Epithelial cell of esophagus (primary cell): ENCODE measurements at regions not wholly inside any gene's neighbourhood (a gene's known extent, or its start where the extent isn't known, plus 50 kb on each side); places are given as distances from the start of the nearest gene placed in this dataset.

ENCODE experiments used
- DNase-seq: peaks from one replicate; pipeline ENCODE4 v3.0.0; 2010; ENCODE audit warnings: low read depth
- H3K4me3 ChIP-seq: 2 replicates; pipeline ENCODE4 v1.5.1; 2011; ENCODE audit warnings: mild to moderate bottlenecking, low read length, control low read depth
- TF ChIP-seq, protein P1 (sequence below): IDR thresholded peaks from 2 replicates; pipeline ENCODE4 v1.5.1; 2011; ENCODE audit warnings: low read depth, mild to moderate bottlenecking, low read length, control low read depth, inconsistent platforms; ENCODE audit not compliant: insufficient read depth; ENCODE audit errors: missing control alignments

DNA sequence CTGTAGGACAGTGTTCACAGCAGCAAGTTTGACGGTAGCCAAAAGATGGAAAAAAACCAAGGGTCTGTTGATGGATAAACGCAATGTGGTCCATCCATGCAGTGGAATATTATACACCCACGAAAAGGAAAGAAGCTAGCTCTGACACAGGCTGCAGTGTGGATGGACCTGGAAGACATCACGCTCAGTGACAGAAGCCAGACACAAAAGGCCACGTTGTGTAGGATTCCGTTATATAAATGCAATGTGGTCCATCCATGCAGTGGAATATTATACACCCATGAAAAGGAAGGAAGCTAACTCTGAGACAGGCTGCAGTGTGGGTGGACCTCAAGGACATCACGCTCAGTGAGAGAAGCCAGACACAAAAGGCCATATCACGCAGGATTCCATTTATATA, 105.5 kb upstream of the SHOX start:
- no peak for DNase-seq
- H3K4me3 ChIP-seq: no peak overlapping the region
- TF ChIP-seq, protein P1, sequence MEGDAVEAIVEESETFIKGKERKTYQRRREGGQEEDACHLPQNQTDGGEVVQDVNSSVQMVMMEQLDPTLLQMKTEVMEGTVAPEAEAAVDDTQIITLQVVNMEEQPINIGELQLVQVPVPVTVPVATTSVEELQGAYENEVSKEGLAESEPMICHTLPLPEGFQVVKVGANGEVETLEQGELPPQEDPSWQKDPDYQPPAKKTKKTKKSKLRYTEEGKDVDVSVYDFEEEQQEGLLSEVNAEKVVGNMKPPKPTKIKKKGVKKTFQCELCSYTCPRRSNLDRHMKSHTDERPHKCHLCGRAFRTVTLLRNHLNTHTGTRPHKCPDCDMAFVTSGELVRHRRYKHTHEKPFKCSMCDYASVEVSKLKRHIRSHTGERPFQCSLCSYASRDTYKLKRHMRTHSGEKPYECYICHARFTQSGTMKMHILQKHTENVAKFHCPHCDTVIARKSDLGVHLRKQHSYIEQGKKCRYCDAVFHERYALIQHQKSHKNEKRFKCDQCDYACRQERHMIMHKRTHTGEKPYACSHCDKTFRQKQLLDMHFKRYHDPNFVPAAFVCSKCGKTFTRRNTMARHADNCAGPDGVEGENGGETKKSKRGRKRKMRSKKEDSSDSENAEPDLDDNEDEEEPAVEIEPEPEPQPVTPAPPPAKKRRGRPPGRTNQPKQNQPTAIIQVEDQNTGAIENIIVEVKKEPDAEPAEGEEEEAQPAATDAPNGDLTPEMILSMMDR: no peak

DNA sequence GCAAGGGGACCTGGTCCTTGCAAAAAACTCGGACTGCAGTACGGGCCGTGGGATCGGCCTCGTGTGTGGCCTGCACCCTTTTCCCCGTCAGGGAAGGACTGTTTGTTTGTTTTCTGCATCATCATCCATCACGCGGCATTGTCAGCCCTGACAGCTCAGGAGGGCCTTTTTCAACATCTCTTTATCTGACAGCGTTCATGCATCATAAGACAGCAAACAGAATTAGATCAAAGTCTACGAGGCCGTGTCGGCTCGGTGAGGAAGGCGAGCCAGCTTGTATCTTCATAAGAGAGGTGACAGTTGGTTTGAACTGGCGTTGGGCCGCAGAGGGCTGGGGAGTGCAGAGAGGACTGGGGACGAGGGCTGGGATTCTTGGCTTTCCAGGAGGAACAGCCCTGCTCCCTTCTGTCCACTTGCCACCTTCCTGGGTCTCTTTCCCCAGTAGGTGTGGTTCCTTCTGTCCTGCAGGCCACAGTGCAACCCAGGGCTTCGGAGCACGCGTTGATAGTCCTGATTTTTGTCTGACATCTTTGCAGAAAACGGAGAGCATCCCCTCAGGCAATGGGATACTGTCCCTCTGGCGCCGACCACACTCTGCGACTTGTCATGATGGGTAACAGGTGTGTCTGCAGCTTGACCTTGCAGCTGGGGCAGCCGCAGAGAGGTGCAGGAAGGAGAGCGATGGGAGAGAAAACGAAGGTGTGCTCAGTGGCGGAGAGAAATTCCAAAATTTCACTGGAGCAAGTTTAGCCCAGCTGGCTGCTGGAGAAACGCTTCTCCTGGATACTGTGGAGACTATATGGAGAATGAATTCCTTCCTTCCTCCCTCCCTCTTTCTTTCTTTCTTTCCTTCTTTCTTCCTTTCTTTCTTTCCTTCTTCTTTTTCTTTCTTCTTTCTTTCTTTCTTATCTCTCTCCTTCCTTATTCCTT, 104.0 kb upstream of the SHOX start:
- TF ChIP-seq, protein P1: no peak
- no peak overlapping the region for H3K4me3 ChIP-seq
- DNase-seq: no peak

DNA sequence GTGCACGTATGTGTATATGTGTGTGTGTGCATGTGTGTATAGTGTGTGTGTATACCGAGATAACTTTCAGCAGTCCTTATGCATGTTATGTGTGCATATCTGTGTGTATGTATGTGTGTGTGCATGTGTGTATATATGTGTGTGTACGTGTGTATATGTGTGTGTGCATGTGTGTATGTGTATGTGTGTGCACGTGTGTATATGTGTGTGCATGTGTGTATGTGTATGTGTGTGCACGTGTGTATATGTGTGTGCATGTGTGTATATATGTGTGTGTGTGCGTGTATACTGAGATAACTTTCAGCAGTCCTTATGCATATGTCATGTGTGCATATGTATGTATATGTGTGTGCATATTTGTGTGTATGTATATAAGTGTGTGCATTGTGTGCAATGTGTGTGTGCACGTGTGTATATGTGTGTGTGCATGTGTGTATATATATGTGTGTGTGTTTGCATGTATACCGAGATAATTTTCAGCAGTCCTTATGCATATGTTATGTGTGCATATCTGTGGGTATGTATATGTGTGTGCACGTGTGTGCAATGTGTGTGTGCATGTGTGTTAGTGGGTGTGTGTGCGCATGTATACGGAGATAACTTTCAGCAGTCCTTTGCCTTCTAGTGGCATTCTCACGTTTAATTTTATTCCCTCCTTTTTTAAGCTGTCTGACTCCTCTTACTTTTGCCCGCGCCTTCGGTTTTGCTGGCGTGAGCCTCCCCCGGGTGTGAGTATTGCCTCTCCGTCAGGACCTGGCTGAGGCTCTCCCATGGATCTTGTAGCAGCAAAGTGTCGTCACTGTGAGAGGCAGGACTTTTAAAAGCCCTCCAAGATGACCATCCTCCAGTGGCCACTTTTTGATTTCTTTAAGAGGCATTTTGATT, 99.6 kb upstream of the SHOX start:
- TF ChIP-seq, protein P1: no peak
- H3K4me3 ChIP-seq: no peak overlapping the region
- DNase-seq: no peak

DNA sequence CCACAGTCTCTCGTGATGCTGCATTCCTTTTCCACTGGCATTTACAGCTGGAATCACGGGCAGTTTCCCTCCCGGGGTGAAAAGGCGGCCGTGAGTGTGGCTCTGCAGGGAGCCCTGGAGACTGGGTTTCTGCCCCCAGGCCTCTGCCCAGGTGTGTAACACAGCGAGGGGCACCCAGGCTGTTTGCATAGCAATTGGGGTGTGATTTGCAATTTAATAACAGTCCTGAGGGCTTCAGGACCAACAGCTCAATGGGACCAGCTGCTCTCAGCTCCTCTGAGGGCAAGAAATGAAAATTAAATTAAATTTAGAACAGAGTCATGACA, 99.0 kb upstream of the SHOX start:
- TF ChIP-seq, protein P1: no peak
- H3K4me3 ChIP-seq: no peak overlapping the region
- no peak for DNase-seq

DNA sequence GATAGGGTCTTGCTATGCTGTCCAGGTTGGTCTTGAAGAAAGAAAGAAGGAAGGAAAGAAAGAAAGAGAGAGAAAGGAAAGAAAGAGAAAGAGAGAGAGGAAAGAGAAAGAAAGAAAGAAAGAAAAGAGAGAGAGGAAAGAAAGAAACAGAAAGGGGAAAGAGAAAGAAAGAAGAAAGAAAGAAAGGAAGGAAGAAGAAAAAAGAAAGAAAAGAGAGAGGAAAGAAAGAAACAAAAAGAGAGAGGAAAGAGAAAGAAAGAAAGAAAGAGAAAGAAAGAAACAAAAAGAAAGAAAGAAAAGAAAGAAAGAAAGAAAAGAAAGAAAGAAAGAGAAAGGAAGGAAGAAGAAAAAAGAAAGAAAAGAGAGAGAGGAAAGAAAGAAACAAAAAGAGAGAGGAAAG, 95.8 kb upstream of the SHOX start:
- no peak for DNase-seq
- TF ChIP-seq, protein P1: no peak
- H3K4me3 ChIP-seq: no peak overlapping the region

DNA sequence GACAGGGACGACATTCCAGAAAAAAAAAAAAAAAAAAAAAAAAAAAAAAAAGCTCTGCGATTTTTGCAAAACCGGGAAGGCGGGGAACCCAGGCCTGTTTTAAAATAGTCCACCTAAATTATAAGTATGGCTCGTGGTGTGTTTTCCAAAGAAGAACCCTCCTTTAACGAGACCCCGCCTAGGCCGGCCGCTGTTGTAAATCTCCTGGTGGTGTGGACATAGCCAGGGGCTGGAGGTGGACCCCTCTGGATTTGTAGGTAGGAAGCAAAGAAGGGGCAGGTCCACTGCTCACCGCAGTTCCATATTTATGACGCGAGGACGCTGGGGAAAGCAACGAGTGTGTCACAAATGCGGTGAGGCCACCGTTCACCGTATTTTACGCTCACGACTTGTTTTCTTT, 94.0 kb upstream of the SHOX start:
- H3K4me3 ChIP-seq: no peak overlapping the region
- TF ChIP-seq, protein P1: no peak
- no peak for DNase-seq
